ENCODE measurements at regions not wholly inside any gene's neighbourhood (a gene's known extent, or its start where the extent isn't known, plus 50 kb on each side); places are given as distances from the start of the nearest gene placed in this dataset.
"Not testable (repeated sequence)": the region's sequence is repeated elsewhere in the genome, so short reads cannot be mapped to it uniquely, and the experiment has no call there.

DNA sequence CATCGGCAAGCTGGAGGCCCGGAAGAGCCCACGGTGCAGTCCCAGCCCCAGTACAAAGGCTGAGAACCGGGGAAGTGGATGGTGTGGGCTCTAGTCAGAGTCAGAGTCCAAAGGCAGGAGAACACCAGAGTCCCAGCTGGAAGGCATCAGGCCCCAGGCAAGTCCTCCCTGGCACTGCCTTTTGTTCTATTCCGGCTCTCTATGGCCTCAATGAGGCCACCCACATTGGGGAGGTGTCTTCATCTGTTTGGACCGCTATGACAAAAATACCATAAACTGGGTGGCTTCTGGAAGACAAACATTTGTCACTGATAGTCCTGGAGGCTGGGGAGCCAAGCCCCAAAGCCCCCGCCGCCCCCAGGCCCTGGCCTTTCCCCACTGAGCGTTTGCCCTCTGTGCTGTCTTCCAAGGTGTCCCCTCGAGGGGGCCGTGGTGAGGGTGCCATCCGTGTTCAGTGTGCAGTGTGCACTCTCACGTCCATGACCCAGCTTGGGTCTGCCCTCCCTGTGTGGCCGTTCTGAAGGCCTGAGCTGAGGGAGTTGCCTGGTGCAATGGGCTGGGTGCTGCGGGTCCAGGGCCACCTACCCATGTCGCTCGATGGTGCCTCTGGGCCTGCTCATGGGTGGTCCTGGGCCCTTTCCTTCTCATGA lies 99.1 kb upstream of the PPP1R26 start:
- DNase-seq (ENCODE audit: low spot score): no peak

DNA sequence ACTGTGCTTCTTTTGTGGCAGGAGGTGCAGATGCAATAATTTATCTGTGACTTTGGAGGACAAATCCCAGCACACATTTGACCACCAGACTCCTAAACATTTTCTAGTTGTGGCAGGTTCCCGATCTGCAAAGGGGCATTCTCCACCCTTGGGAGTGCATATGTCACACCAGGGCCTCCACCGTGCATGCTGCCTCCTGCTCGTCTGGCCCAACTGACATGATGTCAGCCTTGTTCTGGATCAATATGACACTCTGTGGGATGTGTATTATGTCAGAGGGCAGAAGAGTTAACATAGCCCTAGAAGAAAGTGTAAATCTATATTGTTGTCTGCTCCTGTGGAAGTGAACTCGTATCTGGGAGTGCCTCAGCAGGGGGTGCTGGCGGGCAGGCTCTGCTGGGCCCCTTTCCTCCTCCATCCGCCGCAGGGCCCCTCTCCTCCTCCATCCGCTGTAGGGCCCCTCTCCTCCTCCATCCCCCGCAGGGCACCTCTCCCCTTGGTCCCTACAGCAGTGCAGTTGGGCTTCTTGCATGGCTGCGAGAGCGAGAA lies 97.7 kb upstream of the PPP1R26 start:
- no peak for DNase-seq (ENCODE audit: low spot score)

DNA sequence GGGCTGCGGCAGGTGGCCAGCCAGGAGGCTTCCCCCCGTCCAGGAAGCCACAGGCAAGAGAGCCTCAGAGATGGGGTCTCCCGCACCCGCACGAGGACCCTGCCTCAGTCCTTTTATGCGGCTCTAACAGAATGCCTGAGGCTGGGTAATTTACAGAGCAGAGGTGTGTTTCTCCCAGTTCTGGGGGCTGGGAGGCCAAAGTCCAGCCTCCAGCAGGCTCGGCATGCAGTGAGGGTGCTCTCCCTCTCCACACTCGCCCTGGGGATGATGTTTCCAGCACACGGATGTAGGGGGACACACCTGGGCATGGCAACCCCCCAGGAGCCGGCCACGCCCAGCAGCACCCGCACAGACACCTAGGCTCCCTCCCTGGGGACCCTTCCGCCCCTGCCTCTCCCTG lies 95.4 kb upstream of the PPP1R26 start:
- no peak for DNase-seq (ENCODE audit: low spot score)

DNA sequence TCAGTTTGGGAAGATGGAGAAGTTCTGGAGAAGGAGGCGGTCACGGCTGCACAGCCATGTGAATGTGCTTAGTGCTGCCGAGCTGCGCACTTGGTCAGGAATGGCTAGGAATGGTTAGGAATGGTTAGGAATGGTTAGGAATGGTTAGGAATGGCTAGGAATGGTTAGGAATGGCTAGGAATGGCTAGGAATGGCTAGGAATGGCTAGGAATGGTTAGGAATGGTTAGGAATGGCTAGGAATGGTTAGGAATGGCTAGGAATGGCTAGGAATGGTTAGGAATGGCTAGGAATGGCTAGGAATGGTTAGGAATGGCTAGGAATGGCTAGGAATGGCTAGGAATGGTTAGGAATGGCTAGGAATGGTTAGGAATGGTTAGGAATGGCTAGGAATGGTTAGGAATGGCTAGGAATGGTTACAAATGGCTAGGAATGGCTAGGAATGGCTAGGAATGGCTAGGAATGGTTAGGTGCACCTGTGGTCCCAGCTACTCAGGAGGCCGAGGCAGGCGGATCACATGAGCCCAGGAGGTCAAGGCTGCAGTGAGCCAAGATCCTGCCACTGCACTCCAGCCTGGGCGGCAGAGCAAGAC lies 94.7 kb upstream of the PPP1R26 start:
- DNase-seq (ENCODE audit: low spot score): not testable (repeated sequence)

DNA sequence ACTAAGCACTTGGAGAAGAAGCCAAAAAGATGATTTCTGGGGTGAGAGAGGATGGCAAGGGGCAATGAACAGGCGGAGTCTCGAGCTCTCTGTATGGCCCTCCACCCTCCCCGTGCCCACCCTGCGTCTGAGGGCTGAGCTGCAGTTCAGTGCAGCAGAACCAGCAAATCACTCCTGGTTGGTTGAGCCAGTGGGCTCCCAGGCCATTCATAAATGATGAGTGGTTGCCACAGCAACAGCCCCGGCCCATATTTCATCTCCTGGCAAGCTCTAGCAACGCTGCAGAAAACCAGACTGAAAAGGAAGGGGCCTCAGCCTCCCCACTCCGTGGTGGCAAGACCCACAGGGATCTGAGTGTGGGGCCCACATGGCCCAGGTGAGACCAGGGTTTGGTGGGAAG lies 93.8 kb upstream of the PPP1R26 start:
- DNase-seq (ENCODE audit: low spot score): no peak

DNA sequence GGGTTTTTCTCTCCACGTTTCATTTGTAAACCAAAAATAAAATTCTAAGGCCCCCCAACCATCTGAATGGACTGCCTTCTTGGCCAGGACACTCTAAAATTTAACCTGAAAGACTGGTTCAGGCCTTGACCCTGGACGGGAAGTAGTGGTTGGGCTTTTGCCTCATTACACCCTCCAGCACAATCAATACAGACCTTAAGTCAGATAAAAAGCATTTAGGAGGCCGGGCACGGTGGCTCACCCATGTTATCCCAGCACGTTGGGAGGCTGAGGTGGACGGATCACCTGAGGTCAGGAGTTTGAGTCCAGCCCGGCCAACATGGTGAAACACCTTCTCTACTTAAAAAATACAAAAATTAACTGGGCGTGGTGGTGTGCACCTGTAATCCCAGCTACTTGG lies 91.6 kb upstream of the PPP1R26 start:
- DNase-seq (ENCODE audit: low spot score): no peak

DNA sequence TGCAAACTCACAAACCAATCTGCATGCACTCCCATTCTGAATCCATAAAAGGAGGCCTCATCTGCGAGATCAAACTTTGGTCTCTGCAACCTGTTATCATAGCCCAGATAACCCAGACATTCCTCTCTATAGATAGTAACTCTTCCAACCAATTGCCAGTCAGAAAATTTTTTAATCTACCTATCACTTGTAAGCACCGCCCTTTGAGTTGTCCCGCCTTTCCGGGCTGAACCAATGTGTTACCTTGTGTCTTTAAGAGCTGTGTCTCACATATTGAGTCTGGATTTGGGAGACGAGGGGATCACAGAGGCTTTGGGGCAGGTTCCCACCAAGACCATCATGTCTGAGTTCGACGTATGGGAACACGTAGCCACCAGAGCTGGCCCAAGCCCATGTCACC lies 91.1 kb upstream of the PPP1R26 start:
- no peak for DNase-seq (ENCODE audit: low spot score)

DNA sequence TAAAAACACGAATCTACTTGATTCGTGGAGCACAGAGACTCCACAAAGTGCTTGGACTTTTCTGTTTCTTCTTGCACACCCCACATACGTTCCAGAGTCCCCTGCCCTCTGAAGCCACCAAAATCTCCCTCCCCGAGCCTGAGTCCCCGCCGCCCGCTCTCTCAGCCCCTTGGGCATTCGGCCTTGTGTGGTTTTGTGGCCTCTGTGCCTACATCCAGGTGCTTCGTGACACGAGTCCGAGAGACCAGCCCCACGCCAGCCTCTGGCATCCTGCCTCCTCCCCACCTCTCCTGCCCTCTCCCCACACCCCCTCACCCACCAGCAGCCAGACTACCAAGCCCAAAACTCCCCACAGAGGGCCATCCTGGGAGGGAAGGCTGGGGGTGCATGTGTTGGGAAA lies 87.8 kb upstream of the PPP1R26 start:
- DNase-seq (ENCODE audit: low spot score): no peak

DNA sequence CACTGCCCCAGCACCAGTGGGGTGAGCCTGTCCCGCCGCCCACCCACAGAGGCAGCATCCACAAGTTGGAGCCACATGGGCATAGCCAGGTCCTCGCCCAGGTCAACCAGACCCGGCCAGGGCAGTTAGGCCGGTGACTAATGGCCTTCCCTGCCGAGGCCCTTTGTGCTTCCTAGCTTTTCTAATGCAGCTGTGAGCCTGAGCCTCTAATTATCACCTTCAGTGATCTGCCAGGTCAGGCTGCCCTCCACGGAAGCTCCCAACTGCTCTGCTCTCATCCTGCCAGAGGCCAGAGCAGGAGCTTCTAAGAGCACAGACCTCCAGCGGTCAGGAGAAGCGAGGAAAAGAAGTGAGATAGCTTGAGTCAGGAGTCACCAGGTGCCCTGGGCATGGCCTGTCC lies 87.1 kb upstream of the PPP1R26 start:
- no peak for DNase-seq (ENCODE audit: low spot score)

DNA sequence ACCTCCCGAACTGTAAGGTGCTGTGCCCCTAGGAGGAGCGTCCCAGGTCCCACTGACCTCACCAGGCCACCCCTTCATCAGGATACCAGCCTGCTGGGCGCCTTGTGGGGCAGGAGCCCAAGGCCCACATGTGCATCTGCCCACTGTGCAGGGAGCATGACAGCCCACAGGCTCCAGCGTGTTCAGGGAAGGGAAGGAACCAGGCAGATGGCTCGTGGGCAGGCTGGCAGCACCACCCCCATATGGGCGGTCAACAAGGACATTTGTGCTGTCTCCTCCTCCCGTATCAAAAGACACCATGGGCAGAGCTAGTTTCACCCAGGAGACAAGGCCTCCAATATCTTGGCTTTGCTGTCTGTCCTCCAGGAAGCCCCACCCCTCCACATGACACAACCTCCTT lies 85.5 kb upstream of the PPP1R26 start:
- DNase-seq (ENCODE audit: low spot score): no peak

DNA sequence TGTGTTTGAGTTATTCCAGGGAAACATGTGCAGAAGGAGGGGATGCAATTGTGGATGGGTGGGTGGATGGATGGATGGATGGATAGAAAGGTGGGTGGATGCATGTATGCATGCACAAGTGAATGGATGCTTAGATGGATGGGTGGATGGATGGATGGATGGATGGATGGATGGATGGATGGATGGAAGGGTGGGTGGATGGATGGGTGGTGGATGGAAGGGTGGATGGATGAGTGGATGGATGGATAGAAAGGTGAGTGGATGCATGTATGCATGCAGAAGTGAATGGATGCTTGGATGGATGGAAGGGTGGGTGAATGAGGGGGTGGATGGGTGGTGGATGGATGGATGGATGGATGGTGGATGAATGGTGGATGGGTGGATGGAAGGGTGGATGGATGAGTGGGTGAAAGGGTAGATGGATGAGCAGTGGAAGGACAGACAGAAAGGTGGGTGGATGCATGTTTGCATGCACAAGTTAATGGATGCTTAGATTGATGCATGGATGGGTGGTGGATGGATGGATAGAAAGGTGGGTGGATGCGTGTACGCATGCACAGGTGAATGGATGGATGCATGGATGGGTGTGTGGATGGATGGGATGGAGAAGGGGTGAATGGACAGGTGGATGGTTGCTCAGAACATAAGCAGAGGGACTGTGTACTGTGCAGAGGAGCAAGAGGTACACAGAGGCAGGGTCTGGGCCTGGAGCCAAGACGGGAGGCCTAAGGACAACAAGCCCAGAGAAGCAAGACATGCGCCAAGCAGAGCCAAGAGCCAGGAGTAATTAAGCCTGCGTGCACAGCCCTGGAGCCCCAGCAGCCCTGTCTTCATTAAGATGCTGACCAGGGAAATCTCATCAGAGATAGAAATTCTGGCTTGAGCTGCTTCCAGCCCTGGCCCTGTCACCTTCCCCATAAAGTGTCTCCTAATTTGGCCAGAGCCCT lies 84.6 kb upstream of the PPP1R26 start:
- no peak for DNase-seq (ENCODE audit: low spot score)

DNA sequence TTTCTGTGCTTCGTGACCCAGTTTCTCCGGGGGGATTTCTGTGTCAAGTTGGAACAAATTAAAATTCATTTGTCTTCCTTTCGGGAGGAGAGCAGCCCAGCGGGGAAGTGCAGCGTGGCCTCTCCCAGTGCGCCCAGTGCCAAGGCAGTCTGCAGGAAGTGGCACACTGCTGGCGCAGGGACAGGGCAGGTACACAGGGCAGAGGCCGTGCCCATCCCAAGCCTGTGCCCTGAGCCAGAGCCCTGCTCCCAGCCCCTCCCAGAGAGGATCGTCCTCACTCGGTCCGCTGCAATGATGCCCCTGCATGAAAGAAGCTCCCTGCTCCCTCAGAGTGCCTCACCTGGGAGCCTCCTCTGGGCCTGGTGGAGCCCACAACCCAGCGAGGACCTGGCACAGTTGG lies 82.4 kb upstream of the PPP1R26 start:
- DNase-seq (ENCODE audit: low spot score): no peak

DNA sequence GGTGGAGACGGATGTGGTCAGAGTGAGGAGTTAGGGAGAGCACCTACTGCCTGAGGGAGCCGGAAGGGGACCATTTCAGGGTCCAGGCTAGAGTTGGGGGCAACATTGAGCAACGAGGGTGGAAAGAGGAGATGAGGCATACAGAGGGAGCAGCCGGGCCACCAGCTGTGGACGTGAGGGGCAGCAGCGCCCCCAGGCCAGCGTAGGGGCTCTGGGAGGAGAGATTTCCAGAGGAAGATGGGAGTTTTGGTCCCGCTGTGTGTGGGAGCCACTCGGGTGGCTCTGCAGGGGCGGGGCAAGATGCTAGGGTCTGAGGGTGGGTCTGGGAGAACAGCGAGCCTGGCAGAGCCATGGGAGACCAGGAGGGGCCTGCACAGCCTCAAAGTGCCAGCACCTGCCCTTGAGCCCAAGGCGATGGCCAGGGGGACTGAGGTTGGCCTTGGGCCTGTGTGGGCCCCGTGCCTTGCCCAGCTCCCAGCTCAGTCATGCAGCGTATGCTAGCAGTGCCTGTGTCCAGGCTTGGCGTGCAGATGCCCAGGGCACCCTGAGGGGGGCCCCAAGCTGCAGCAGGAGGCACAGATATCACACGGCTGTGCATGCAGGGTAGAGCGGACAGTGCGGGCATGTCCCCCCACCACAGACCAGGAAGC lies 80.5 kb upstream of the PPP1R26 start:
- no peak for DNase-seq (ENCODE audit: low spot score)

DNA sequence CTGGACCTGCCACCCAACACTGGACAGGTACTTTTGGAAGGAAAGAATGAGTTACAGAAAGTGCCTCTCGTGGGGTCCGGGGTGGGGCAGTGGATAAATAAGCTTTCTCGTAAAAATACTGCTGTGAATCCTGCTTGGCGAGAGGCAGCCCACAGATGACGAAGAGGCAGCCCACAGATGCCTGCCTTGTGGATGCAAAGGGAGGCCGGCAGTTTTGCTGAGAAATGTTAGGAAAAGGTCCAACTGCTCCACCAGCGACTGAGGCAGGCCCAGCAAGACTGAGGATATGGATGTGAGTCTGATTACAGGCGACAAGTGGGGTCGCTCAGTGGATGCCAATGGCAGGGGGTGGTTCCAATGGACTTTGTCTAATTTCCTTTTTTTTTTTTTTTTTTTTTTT lies 79.1 kb upstream of the PPP1R26 start:
- DNase-seq (ENCODE audit: low spot score): no peak

DNA sequence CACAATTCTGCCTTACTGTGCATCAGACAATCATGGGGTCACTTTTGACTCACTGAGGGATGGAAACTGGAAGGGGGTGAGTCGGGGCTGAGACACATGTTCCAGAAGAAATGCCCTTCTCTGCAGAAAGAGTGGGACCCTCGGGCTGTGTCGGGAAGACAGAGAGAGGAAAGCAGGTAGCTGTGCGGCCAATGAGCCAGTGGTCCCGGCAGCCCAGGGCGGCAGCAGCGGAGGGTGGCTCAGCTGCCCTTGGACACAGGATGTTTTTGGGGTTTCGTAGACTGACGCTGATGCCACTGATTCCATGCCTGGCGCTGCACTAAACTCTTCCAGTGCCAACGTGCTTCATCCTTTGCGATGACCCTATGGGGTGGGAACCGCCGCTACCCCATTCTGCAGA lies 78.4 kb upstream of the PPP1R26 start:
- no peak for DNase-seq (ENCODE audit: low spot score)

DNA sequence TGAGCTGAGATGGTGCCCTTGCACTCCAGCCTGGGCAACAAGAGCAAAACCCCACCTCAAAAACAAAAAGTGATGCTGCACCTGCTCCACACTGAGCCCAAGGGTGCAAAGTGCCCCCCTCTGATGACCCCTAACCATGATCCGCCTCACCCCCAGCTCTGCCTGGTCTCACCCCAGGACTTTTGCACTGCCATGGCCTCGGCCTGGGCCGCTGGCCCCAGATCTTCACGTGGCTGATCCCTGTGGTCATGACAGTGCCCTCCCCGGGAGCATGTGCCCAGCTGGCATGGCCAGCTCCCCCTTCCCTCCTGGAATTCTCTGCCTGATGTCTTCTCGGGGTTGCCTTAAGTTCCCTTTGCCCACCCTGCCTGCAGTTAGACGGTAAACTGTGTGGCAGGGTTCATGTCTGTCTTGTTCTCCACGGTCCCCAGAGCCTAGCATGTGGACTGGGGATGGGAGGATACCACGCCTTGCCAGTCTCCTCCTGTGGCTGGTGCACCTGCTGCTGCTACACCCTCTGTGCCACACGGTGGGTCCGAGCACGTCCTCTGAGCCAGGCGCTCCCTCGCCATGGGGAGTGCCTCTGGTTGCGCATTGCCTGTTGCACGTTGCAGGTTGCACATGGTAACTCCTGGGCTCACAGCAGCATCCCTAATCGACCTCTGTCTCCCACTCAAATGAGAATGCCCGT lies 77.4 kb upstream of the PPP1R26 start:
- DNase-seq (ENCODE audit: low spot score): no peak

DNA sequence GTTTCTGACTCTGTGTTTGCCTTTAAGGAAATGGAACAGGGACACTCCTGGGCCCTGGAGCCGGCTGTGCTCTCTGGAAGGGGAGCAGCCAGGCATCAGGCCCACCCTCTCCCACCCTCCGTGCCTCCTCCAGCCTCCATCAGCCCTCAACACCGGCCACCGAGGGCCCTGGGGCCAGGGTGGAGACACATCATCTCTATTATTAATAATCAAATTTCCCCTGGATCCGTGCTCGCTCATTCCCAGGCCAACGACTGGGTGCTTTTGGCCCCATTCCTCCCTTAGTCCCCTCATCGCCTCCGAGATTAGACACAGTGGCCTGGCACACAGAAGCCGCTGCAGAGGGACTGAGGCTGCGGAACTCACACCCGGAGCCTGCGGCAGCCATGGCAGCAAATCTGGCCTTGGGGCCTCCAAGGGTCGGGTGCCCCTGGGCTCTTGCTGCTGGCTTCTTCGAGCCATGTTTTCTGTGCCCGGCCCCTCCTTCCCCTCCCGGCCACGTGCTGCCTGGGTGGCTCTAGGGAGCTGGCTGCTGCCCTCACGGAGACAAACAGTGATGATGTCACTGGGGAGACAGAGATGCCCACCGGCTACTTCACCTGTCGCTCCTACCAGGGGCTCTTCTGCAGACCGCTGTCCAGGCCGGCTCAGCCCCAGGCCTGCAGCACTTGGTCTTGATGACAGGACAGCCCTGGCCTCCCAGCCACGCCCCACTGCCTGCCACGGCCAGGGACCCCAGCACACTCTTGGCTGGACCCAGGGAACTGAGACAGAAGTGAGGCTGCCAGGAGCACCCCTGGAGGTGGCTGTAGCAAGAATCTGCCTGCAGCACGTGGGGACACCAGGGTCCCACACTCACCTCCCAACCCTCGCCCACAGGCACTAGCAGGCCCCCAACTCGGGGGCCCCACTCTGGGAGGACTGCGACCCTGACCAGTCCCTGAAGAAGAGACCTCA lies 76.6 kb upstream of the PPP1R26 start:
- DNase-seq (ENCODE audit: low spot score): no peak

DNA sequence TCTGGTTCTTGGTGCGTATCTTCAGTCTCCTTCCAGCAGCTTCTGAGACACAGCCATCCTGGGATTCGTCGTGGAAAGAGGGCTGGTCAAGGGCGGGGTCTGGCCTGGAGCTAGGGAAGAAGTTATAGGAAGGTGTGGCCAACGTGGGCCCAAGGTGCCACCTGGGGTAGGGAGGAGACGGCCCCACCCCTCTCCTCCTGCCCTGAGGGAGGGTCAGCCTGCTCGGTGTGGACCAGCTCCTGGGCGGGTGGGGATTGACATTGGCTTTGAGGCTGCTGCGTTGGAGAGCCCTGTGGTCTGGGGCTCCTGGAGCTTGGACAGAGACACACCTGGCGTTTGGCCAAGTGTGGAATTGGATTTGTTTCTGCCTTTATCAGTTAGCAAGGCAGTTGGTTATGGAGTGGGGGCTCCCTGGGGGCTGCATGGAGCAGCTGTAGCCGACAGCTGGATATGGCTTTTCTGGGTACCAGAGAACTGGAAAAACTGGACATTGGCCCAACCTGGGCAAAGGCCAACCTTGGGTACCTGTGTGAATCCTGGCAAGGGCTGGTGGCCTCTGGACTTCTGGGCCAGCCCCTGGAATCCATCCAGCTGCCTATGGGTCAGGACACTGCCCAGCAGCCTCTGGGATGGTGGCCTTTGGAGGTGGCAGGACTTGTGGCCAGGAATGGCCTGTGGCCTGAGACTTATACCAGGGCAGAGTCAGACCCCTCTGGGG lies 75.7 kb upstream of the PPP1R26 start:
- DNase-seq (ENCODE audit: low spot score): no peak

DNA sequence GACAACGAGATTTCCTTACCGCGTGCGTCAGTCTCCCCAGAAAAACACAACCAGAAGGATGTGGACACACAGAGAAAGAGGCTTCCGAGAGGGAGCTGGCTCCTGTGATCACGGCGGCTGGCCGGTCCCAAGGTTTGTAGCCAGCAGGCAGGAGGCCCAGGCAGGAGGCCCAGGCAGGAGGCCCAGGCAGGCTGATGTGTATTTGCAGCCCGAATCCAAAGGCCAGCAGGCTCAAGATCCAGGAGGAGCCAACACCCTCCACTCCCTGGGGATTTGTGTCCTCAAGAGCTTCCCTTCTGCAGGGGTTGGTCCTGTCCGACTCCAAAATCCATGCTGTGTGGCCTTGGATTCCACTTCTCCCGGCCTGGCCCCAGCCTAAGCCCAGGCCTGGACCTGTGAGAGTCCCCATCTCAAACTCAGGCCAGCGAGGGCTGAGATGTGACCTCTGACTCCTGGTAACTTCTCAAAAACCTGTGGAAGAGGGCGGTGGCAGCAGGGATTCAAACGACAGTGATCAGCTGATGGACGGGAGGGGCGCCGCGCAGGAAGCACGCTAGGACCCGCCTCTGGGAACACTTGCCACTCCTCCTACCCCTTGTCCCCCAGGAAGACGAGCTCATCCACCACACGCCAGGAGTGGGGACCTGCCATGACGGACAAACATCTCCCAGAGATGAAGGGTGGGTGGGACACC lies 75.0 kb upstream of the PPP1R26 start:
- no peak for DNase-seq (ENCODE audit: low spot score)
